RWPE1 (cell line): ENCODE measurements at regions not wholly inside any gene's neighbourhood (a gene's known extent, or its start where the extent isn't known, plus 50 kb on each side); places are given as distances from the start of the nearest gene placed in this dataset.

ENCODE experiments used
- CTCF ChIA-PET: fragments of 350-600 bp; sonication (Branson Sonifier 250); formaldehyde crosslinking; extraction: SDS; loops from one replicate; lab custom pipeline; 2021; lab: Yijun Ruan, JAX
- POLR2A ChIA-PET: fragments of 400-600 bp; formaldehyde crosslinking; extraction: SDS; loops from one replicate; lab custom pipeline; 2020; ENCODE audit warnings: antibody characterized with exemption; ENCODE audit not compliant: low non-redundant PET; lab: Yijun Ruan, JAX
- DNase-seq: peaks from one replicate; pipeline ENCODE4 v3.0.0; 2012; ENCODE audit warnings: low spot score
- H3K27ac ChIP-seq: fragments of 450-650 bp; 2 replicates; pipeline ENCODE4 v1.5.1; 2017
- CTCF ChIP-seq: fragments of 450-650 bp; conservative IDR thresholded peaks from 2 replicates; pipeline ENCODE4 v1.5.1; 2017; ENCODE audit warnings: low read depth, mild to moderate bottlenecking

- CTCF ChIA-PET = no interaction called here
- no peak overlapping the region for H3K27ac ChIP-seq
- POLR2A ChIA-PET = no interaction called here
- no peak for TF ChIP-seq CTCF
- DNase-seq = no peak
These were observed 113.6 kb upstream of the ADRA2C start for GRCh38 chr4:3652586-3652985.

- ChIA-PET POLR2A (no interaction called here), CTCF (no interaction called here)
- TF ChIP-seq CTCF = no peak
- DNase-seq = no peak
- H3K27ac ChIP-seq = no peak overlapping the region
These were observed 114.8 kb upstream of the ADRA2C start for GRCh38 chr4:3651267-3651845.

GRCh38 chr4:3649491-3649890, 116.7 kb upstream of the ADRA2C start:
- no peak overlapping the region for H3K27ac ChIP-seq
- ChIA-PET POLR2A (interaction anchor here (0.6 kb wide), 1 partner anchor 25 kb away, joined by 3 read pairs; no protein-coding TSS in a partner anchor), CTCF (no interaction called here)
- DNase-seq = no peak
- no peak for TF ChIP-seq CTCF

GRCh38 chr4:3648731-3649130, 116.5 kb upstream of the LRPAP1 start:
- CTCF ChIA-PET = no interaction called here
- TF ChIP-seq CTCF = no peak
- DNase-seq = no peak
- H3K27ac ChIP-seq = no peak overlapping the region
- POLR2A ChIA-PET = no interaction called here

- ChIA-PET POLR2A (no interaction called here), CTCF (no interaction called here)
- no peak for TF ChIP-seq CTCF
- DNase-seq = no peak
- H3K27ac ChIP-seq = no peak overlapping the region
These were observed 116.0 kb upstream of the LRPAP1 start for GRCh38 chr4:3648195-3648594.

- no peak for TF ChIP-seq CTCF
- ChIA-PET POLR2A (no interaction called here), CTCF (no interaction called here)
- no peak for DNase-seq
- H3K27ac ChIP-seq = no peak overlapping the region
These were observed 115.2 kb upstream of the LRPAP1 start for GRCh38 chr4:3647421-3647820.
